D721Med (cell line): ENCODE measurements at regions not wholly inside any gene's neighbourhood (a gene's known extent, or its start where the extent isn't known, plus 50 kb on each side); places are given as distances from the start of the nearest gene placed in this dataset.

Experiments
- DNase-seq: peaks from one replicate; pipeline ENCODE4 v3.0.0; 2011; ENCODE audit warnings: low spot score; ENCODE audit not compliant: insufficient read length
- FAIRE-seq: peaks from 2 replicates; lab custom pipeline; 2011; peaks lifted over from hg19 to GRCh38; lab: Jason Lieb, UNC
- CTCF ChIP-seq: IDR thresholded peaks from 2 replicates; pipeline ENCODE4 v1.5.1; 2012; ENCODE audit warnings: mild to moderate bottlenecking, control low read depth; ENCODE audit not compliant: insufficient read depth; ENCODE audit errors: missing control alignments

GRCh38 chr1:60331647-60332046 lies 258.1 kb upstream of the C1orf87 start:
- DNase-seq (no peak), FAIRE-seq (no peak)
- no peak for TF ChIP-seq CTCF

DNA sequence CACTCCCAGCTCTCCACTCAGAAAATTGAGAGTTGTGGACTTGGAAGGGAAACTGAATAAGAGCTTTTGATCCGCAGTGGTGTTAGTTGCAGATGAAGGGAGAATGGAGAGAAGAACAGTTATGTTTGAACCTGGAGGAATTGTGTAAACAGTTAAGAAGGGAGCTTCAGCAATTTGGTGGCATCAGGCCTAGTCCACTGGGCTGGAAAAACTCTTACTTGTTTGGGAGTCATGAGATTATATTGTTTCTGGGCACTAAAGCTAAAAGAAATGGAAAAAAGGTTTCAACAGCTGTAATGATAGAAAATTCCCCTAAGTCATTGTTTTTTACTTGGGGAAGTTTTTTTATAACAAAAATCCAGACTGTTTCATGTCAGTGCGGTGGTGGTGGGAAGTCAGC lies 256.1 kb upstream of the C1orf87 start:
- FAIRE-seq, result no peak
- no peak for DNase-seq
- no peak for TF ChIP-seq CTCF

DNA sequence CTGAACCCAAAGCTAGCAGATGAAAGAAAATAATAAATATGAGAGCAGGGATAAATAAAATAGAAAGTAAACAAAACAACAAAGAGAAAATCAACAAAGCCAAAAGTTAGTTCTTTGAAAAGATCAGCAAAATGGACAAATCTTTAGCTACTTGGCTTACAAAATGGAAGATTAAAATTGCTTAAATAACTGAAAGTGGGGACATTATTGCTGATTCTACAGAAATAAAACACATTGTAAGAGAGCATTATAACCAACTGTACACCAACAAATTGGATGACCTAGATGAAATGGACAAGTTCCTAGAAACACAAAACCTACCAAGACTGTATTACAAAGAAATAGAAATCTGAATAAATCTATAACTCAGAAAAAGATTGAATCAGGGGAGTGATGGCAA lies 238.3 kb upstream of the C1orf87 start:
- TF ChIP-seq CTCF, result no peak
- FAIRE-seq, result no peak

DNA sequence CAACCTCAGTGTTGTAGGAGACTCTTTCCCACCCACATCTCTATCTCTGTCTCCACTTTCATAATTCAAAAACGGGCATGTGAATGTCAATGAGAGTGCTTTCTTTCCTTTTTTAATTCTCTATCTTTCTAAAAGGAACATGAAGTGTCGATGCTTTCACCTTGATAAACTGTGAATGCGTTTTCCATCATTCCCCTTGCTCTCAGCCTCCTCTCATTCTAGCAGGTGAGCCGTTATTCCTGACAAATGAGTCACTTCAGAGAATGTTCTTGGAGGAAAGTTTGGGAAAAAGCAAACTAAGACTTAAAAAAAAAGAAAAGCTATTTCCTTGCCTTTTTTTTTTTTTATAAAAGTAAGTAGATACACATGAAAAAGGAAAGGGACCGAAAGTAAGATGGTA lies 226.0 kb upstream of the C1orf87 start:
- FAIRE-seq, result no peak
- no peak for TF ChIP-seq CTCF
- no peak for DNase-seq

More for the DNA sequence above, 238.3 kb upstream of the C1orf87 start:
- DNase-seq, result no peak

- no peak for TF ChIP-seq CTCF
- no peak for DNase-seq
- no peak for FAIRE-seq
Observed at GRCh38 chr1:60298290-60298689, 224.7 kb upstream of the C1orf87 start.

GRCh38 chr1:60296794-60297193 lies 223.2 kb upstream of the C1orf87 start:
- DNase-seq (no peak), FAIRE-seq (no peak)
- TF ChIP-seq CTCF, result no peak

GRCh38 chr1:60292140-60292539 lies 218.6 kb upstream of the C1orf87 start:
- no peak for FAIRE-seq
- DNase-seq, result no peak
- no peak for TF ChIP-seq CTCF
